ENCODE measurements at regions not wholly inside any gene's neighbourhood (a gene's known extent, or its start where the extent isn't known, plus 50 kb on each side); places are given as distances from the start of the nearest gene placed in this dataset.

- Histone ChIP-seq H3K9me3 (replicated peaks; ENCODE audit: control insufficient read depth, insufficient read depth, low read length) (no peaks in the 10 kb centered on the region), H3K36me3 (ENCODE audit: control insufficient read depth in 2 of 2, insufficient read depth in 2 of 2, low read length in 1 of 2) (no peaks in the 10 kb centered on the region), H3K4me2 (ENCODE audit: control insufficient read depth, insufficient read depth) (no peak overlapping the region), H3K27me3 (replicated peaks in 1 of 2; ENCODE audit: control insufficient read depth in 2 of 2, insufficient read depth in 2 of 2, low read length in 1 of 2) (no peaks in the 10 kb centered on the region), H3K79me2 (ENCODE audit: control insufficient read depth, insufficient read depth, low read length) (no peaks in the 10 kb centered on the region), H3K27ac (ENCODE audit: control insufficient read depth, insufficient read depth) (no peak overlapping the region), H3K4me3 (no peak overlapping the region), H3K9ac (ENCODE audit: control insufficient read depth, insufficient read depth, low read length) (no peak overlapping the region), H3K4me1 (ENCODE audit: control insufficient read depth, insufficient read depth, low read length) (no peaks in the 10 kb centered on the region), H4K20me1 (ENCODE audit: control insufficient read depth, insufficient read depth) (no peaks in the 10 kb centered on the region), H2AFZ (ENCODE audit: control insufficient read depth, low read depth, low read length) (no peak overlapping the region)
- ChIA-PET RAD21 (ENCODE audit: unreplicated experiment) (no interaction called here), SMC1A (ENCODE audit: uncharacterized antibody, unreplicated experiment) (no interaction called here), CTCF (interaction anchor here (0.6 kb wide), 2 partner anchors 61 to 157 kb away, joined by 3 to 5 read pairs; no protein-coding TSS in a partner anchor), POLR2A (no interaction called here)
- TF ChIP-seq CBX5 (IDR thresholded peaks at IDR 0.05; ENCODE audit: low read depth) (no peak), BHLHE40 (IDR thresholded peaks at IDR 0.05; ENCODE audit: borderline replicate concordance in 1 of 2, low read depth in 2 of 2, low read length in 1 of 2) (no peak), HDAC6 (IDR thresholded peaks at IDR 0.05; ENCODE audit: unreplicated experiment) (no peak), TCF7 (IDR thresholded peaks at IDR 0.05; ENCODE audit: borderline replicate concordance) (no peak), SP1 (IDR thresholded peaks at IDR 0.05; ENCODE audit: low read depth, low read length) (no peak), NBN (IDR thresholded peaks at IDR 0.05) (no peak), POLR2AphosphoS5 (IDR thresholded peaks at IDR 0.05; ENCODE audit: low read length) (no peak), CHD4 (IDR thresholded peaks at IDR 0.05) (no peak)
- intact Hi-C loops (cut with micrococcal nuclease; ENCODE audit: unreplicated experiment): no loop called here
- FAIRE-seq: no peak
- no TSS peak for BruUV-seq (replicated peaks)
- no peak for ATAC-seq
- no peak for DNase-seq (ENCODE audit: low read depth, low spot score)
- WGBS (ENCODE audit: insufficient coverage, insufficient replicate concordance, low lambda C conversion rate, missing lambda C conversion rate): 48% methylated on average over 1 of the region's 1 CpG
- in situ Hi-C loops (cut with MboI): no loop called here
These were observed 182.1 kb upstream of the TP63 start for GRCh38 chr3:189449084-189449483.

- ChIA-PET POLR2A (no interaction called here), CTCF (interaction anchor here (0.5 to 1.3 kb wide), 2 partner anchors 10 to 214 kb away, joined by 3 read pairs; no protein-coding TSS in a partner anchor), SMC1A (ENCODE audit: uncharacterized antibody, unreplicated experiment) (no interaction called here), RAD21 (ENCODE audit: unreplicated experiment) (interaction anchor here (1.1 kb wide), 1 partner anchor 493 kb away, joined by 3 read pairs; no protein-coding TSS in a partner anchor)
- Histone ChIP-seq H4K20me1 (ENCODE audit: control insufficient read depth, insufficient read depth) (no peaks in the 10 kb centered on the region), H3K9me3 (replicated peaks; ENCODE audit: control insufficient read depth, insufficient read depth, low read length) (no peaks in the 10 kb centered on the region), H3K4me3 (no peak overlapping the region), H3K79me2 (ENCODE audit: control insufficient read depth, insufficient read depth, low read length) (no peaks in the 10 kb centered on the region), H3K4me1 (ENCODE audit: control insufficient read depth, insufficient read depth, low read length) (no peaks in the 10 kb centered on the region), H3K9ac (ENCODE audit: control insufficient read depth, insufficient read depth, low read length) (no peak overlapping the region), H3K27me3 (replicated peaks in 1 of 2; ENCODE audit: control insufficient read depth in 2 of 2, insufficient read depth in 2 of 2, low read length in 1 of 2) (no peaks in the 10 kb centered on the region), H3K27ac (ENCODE audit: control insufficient read depth, insufficient read depth) (no peak overlapping the region), H3K36me3 (ENCODE audit: control insufficient read depth in 2 of 2, insufficient read depth in 2 of 2, low read length in 1 of 2) (no peaks in the 10 kb centered on the region), H3K4me2 (ENCODE audit: control insufficient read depth, insufficient read depth) (no peak overlapping the region), H2AFZ (ENCODE audit: control insufficient read depth, low read depth, low read length) (no peak overlapping the region)
- intact Hi-C loops (cut with micrococcal nuclease; ENCODE audit: unreplicated experiment) (no loop called here), in situ Hi-C loops (cut with MboI) (no loop called here)
- ATAC-seq (no peak), FAIRE-seq (no peak), DNase-seq (ENCODE audit: low read depth, low spot score) (no peak)
- WGBS (ENCODE audit: insufficient coverage, insufficient replicate concordance, low lambda C conversion rate, missing lambda C conversion rate): 78% methylated on average over 5 of the region's 5 CpGs
- no TSS peak for BruUV-seq (replicated peaks)
- TF ChIP-seq, protein P1, sequence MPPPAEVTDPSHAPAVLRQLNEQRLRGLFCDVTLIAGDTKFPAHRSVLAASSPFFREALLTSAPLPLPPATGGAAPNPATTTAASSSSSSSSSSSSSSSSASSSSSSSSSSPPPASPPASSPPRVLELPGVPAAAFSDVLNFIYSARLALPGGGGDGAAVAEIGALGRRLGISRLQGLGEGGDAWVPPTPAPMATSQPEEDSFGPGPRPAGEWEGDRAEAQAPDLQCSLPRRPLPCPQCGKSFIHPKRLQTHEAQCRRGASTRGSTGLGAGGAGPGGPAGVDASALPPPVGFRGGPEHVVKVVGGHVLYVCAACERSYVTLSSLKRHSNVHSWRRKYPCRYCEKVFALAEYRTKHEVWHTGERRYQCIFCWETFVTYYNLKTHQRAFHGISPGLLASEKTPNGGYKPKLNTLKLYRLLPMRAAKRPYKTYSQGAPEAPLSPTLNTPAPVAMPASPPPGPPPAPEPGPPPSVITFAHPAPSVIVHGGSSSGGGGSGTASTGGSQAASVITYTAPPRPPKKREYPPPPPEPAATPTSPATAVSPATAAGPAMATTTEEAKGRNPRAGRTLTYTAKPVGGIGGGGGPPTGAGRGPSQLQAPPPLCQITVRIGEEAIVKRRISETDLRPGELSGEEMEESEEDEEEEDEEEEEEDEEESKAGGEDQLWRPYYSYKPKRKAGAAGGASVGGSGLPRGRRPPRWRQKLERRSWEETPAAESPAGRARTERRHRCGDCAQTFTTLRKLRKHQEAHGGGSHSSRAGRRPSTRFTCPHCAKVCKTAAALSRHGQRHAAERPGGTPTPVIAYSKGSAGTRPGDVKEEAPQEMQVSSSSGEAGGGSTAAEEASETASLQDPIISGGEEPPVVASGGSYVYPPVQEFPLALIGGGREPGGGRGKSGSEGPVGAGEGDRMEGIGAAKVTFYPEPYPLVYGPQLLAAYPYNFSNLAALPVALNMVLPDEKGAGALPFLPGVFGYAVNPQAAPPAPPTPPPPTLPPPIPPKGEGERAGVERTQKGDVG (CRISPR knock-in tag; IDR thresholded peaks at IDR 0.05): no peak
- TF ChIP-seq SREBF1 (IDR thresholded peaks at IDR 0.05; ENCODE audit: low read length): no peak
- no peak for TF ChIP-seq ZNF207 (IDR thresholded peaks at IDR 0.05; ENCODE audit: borderline replicate concordance)
- TF ChIP-seq IRF3 (IDR thresholded peaks at IDR 0.05): no peak
- TF ChIP-seq E2F4 (IDR thresholded peaks at IDR 0.05; ENCODE audit: low read depth, low read length): no peak
- TF ChIP-seq MTA3 (IDR thresholded peaks at IDR 0.05; ENCODE audit: borderline replicate concordance, low read length): no peak
- no peak for TF ChIP-seq SUZ12 (IDR thresholded peaks at IDR 0.05; ENCODE audit: unreplicated experiment)
These were observed 176.2 kb upstream of the TP63 start for GRCh38 chr3:189455009-189455408.

Data from GM12878 (cell line).